ENCODE measurements at regions not wholly inside any gene's neighbourhood (a gene's known extent, or its start where the extent isn't known, plus 50 kb on each side); places are given as distances from the start of the nearest gene placed in this dataset.
"Not testable (repeated sequence)": the region's sequence is repeated elsewhere in the genome, so short reads cannot be mapped to it uniquely, and the experiment has no call there.

- no peak for DNase-seq (ENCODE audit: low spot score)
These were observed 889.2 kb upstream of the NCAM2 start for GRCh38 chr21:20108976-20109540.

GRCh38 chr21:20110368-20110767 is 887.8 kb upstream of the NCAM2 start:
- DNase-seq (ENCODE audit: low spot score): no peak

GRCh38 chr21:20151741-20152140 is 846.5 kb upstream of the NCAM2 start:
- no peak for DNase-seq (ENCODE audit: low spot score)

GRCh38 chr21:20163167-20163566 is 835.0 kb upstream of the NCAM2 start:
- DNase-seq (ENCODE audit: low spot score): no peak

- no peak for DNase-seq (ENCODE audit: low spot score)
These were observed 831.1 kb upstream of the NCAM2 start for GRCh38 chr21:20167059-20167458.

- DNase-seq (ENCODE audit: low spot score): no peak
These were observed 828.2 kb upstream of the NCAM2 start for GRCh38 chr21:20169812-20170576.

GRCh38 chr21:20186186-20186585 is 812.0 kb upstream of the NCAM2 start:
- DNase-seq (ENCODE audit: low spot score): no peak

- no peak for DNase-seq (ENCODE audit: low spot score)
These were observed 811.2 kb upstream of the NCAM2 start for GRCh38 chr21:20187028-20187427.

GRCh38 chr21:20201323-20201722 is 796.9 kb upstream of the NCAM2 start:
- DNase-seq (ENCODE audit: low spot score): not testable (repeated sequence)

GRCh38 chr21:20207335-20207734 is 790.9 kb upstream of the NCAM2 start:
- no peak for DNase-seq (ENCODE audit: low spot score)

- DNase-seq (ENCODE audit: low spot score): no peak
These were observed 782.2 kb upstream of the NCAM2 start for GRCh38 chr21:20215959-20216358.

GRCh38 chr21:20220586-20220985 is 777.6 kb upstream of the NCAM2 start:
- no peak for DNase-seq (ENCODE audit: low spot score)

GRCh38 chr21:20221981-20222380 is 776.2 kb upstream of the NCAM2 start:
- not testable (repeated sequence) for DNase-seq (ENCODE audit: low spot score)

- not testable (repeated sequence) for DNase-seq (ENCODE audit: low spot score)
These were observed 761.6 kb upstream of the NCAM2 start for GRCh38 chr21:20236649-20237048.

GRCh38 chr21:20249401-20249800 is 748.8 kb upstream of the NCAM2 start:
- DNase-seq (ENCODE audit: low spot score): no peak

GRCh38 chr21:20250337-20250736 is 747.9 kb upstream of the NCAM2 start:
- no peak for DNase-seq (ENCODE audit: low spot score)

GRCh38 chr21:20253261-20253660 is 744.9 kb upstream of the NCAM2 start:
- DNase-seq (ENCODE audit: low spot score): no peak

- no peak for DNase-seq (ENCODE audit: low spot score)
These were observed 743.2 kb upstream of the NCAM2 start for GRCh38 chr21:20254964-20255363.

- no peak for DNase-seq (ENCODE audit: low spot score)
These were observed 741.0 kb upstream of the NCAM2 start for GRCh38 chr21:20257052-20257740.

- no peak for DNase-seq (ENCODE audit: low spot score)
These were observed 739.7 kb upstream of the NCAM2 start for GRCh38 chr21:20258542-20258941.

- DNase-seq (ENCODE audit: low spot score): no peak
These were observed 739.0 kb upstream of the NCAM2 start for GRCh38 chr21:20259031-20259867.

- DNase-seq (ENCODE audit: low spot score): no peak
These were observed 738.1 kb upstream of the NCAM2 start for GRCh38 chr21:20260124-20260523.
